ENCODE measurements at regions not wholly inside any gene's neighbourhood (a gene's known extent, or its start where the extent isn't known, plus 50 kb on each side); places are given as distances from the start of the nearest gene placed in this dataset.
A peak's percentile ranks its signal among the peaks of the same experiment; 100 is the strongest.

DNA sequence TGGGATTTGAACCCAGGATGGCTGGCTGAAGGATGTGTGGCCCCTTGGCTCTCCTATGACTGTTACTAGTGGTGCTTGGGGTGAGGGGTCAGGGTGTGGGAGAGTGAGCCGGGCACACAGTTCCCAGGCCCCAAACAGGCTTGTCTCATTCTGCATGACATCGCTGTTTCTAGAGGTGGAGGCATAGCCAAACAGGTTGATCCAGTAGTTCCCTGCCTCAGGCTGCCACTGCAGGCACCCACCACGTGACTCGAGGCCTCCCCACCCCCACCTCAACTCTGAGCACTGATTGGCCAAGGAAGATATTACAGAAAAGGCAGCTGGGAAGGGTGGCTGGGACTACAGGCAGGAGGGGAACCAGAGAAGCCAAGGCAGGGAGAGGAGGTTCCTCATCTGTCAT, 102.6 kb downstream of the NCOR2 start:
- no peak overlapping the region for H3K4me3 ChIP-seq (ENCODE audit: low read length)
- H3K36me3 Mint-ChIP-seq = no peaks in the 10 kb centered on the region
- no peaks in the 10 kb centered on the region for H3K36me3 ChIP-seq (ENCODE audit: control insufficient read depth, insufficient read depth, low read length)
- H3K9me3 ChIP-seq (ENCODE audit: control insufficient read depth, insufficient read depth, low read length) = peaks cover 14% of the 10 kb centered on the region
- peaks cover 0 to 2% of the 10 kb centered on the region in 2 donors for H3K9me3 Mint-ChIP-seq
- no peaks in the 10 kb centered on the region for H3K27me3 Mint-ChIP-seq (ENCODE audit: low read depth in 2 of 2)
- WGBS (ENCODE audit: insufficient coverage) = 98% methylated on average over 4 of the region's 4 CpGs
- peak overlapping the region; percentile 78 for H3K4me3 Mint-ChIP-seq
- H3K27me3 ChIP-seq (ENCODE audit: control insufficient read depth, insufficient read depth, low read length) = no peaks in the 10 kb centered on the region
- peak overlapping the region; percentile 87 to 94 for H3K27ac Mint-ChIP-seq
- intact Hi-C loops (cut with micrococcal nuclease) = loop anchor here (5.0 kb wide), 1 partner anchor 118 kb away; no protein-coding TSS in a partner anchor
- TF ChIP-seq, protein P1, sequence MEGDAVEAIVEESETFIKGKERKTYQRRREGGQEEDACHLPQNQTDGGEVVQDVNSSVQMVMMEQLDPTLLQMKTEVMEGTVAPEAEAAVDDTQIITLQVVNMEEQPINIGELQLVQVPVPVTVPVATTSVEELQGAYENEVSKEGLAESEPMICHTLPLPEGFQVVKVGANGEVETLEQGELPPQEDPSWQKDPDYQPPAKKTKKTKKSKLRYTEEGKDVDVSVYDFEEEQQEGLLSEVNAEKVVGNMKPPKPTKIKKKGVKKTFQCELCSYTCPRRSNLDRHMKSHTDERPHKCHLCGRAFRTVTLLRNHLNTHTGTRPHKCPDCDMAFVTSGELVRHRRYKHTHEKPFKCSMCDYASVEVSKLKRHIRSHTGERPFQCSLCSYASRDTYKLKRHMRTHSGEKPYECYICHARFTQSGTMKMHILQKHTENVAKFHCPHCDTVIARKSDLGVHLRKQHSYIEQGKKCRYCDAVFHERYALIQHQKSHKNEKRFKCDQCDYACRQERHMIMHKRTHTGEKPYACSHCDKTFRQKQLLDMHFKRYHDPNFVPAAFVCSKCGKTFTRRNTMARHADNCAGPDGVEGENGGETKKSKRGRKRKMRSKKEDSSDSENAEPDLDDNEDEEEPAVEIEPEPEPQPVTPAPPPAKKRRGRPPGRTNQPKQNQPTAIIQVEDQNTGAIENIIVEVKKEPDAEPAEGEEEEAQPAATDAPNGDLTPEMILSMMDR (IDR thresholded peaks at IDR 0.05) = no peak
- DNase-seq (no peak), ATAC-seq (no peak)
- H3K4me1 Mint-ChIP-seq = peaks cover 44 to 83% of the 10 kb centered on the region in 2 donors
- peaks cover 38% of the 10 kb centered on the region for H3K4me1 ChIP-seq (ENCODE audit: control insufficient read depth, insufficient read depth, low read length)
- H3K27ac ChIP-seq (ENCODE audit: low read length) = no peak overlapping the region

DNA sequence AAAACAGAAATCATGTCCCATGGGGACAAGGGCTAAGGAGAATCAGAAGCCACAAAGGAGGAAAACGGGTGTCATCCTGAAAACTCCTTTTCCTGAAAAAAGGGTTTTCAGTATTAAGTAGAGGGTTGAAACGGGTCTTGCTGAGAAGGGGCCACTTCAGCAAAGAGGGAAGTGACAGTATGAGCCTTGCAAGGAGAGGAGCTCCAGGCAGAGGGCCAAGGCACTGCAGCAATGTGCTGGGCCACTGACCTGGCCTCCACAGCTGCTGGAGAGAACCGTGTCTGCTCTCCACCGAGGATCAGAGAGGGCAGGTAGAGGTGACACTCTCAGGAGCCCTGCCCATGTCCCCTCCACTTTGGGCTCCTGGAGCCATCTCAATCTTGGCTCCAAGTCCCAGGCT, 103.3 kb downstream of the NCOR2 start:
- Mint-ChIP-seq H3K27ac (peak overlapping the region; percentile 87 to 94), H3K9me3 (peaks cover 0 to 2% of the 10 kb centered on the region in 2 donors), H3K36me3 (no peaks in the 10 kb centered on the region), H3K4me3 (peak overlapping the region; percentile 78), H3K27me3 (ENCODE audit: low read depth in 2 of 2) (no peaks in the 10 kb centered on the region), H3K4me1 (peaks cover 46 to 84% of the 10 kb centered on the region in 2 donors)
- Histone ChIP-seq H3K9me3 (ENCODE audit: control insufficient read depth, insufficient read depth, low read length) (peaks cover 10% of the 10 kb centered on the region), H3K27me3 (ENCODE audit: control insufficient read depth, insufficient read depth, low read length) (no peaks in the 10 kb centered on the region), H3K4me3 (ENCODE audit: low read length) (no peak overlapping the region), H3K27ac (ENCODE audit: low read length) (no peak overlapping the region), H3K36me3 (ENCODE audit: control insufficient read depth, insufficient read depth, low read length) (peaks cover 2% of the 10 kb centered on the region), H3K4me1 (ENCODE audit: control insufficient read depth, insufficient read depth, low read length) (peaks cover 40% of the 10 kb centered on the region)
- WGBS (ENCODE audit: insufficient coverage) = 65% methylated on average over 4 of the region's 4 CpGs
- no peak for DNase-seq
- intact Hi-C loops (cut with micrococcal nuclease) = no loop called here
- ATAC-seq = no peak
- TF ChIP-seq, protein P1 (IDR thresholded peaks at IDR 0.05) = no peak

DNA sequence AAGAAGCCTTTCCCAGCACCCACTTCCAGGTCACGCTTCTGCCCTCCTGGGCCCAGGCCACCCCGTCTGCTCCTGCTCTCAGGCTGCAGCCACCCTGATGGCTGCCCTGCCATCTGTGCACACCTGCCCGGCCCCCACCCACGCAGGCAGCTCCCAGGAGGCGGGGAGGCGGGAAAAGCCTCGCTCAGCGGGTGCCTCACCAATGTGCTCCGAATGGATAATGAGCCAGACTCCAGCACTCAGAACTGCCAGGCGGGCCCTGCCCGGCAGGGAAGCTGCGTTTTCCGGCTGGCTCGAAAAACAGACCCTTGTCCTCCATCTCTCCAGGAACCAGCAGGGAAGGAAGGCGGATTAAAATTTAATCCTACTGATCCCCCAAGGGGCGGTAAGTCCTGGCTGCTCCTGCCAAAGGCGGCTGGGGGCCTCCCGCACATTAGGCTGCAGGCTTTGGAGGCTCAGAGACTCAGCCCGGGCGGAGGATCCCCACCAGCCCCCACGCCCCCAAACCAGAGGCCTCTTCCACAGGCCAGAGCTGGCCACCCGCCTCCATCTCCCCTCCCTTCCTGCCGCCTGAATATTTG, 104.0 kb downstream of the NCOR2 start:
- Histone ChIP-seq H3K9me3 (ENCODE audit: control insufficient read depth, insufficient read depth, low read length) (peaks cover 6% of the 10 kb centered on the region), H3K27ac (ENCODE audit: low read length) (no peak overlapping the region), H3K36me3 (ENCODE audit: control insufficient read depth, insufficient read depth, low read length) (peaks cover 2% of the 10 kb centered on the region), H3K4me3 (ENCODE audit: low read length) (no peak overlapping the region), H3K4me1 (ENCODE audit: control insufficient read depth, insufficient read depth, low read length) (peaks cover 44% of the 10 kb centered on the region), H3K27me3 (ENCODE audit: control insufficient read depth, insufficient read depth, low read length) (no peaks in the 10 kb centered on the region)
- no peaks in the 10 kb centered on the region for H3K27me3 Mint-ChIP-seq (ENCODE audit: low read depth in 2 of 2)
- peaks cover 52 to 86% of the 10 kb centered on the region in 2 donors for H3K4me1 Mint-ChIP-seq
- ATAC-seq (no peak), DNase-seq (no peak)
- peak overlapping the region; percentile 87 to 94 for H3K27ac Mint-ChIP-seq
- no peaks in the 10 kb centered on the region for H3K36me3 Mint-ChIP-seq
- H3K9me3 Mint-ChIP-seq = peaks cover 0 to 2% of the 10 kb centered on the region in 2 donors
- TF ChIP-seq, protein P1 (IDR thresholded peaks at IDR 0.05) = no peak
- 96% methylated on average over 23 of the region's 23 CpGs for WGBS (ENCODE audit: insufficient coverage)
- no peak overlapping the region for H3K4me3 Mint-ChIP-seq
- intact Hi-C loops (cut with micrococcal nuclease) = no loop called here

DNA sequence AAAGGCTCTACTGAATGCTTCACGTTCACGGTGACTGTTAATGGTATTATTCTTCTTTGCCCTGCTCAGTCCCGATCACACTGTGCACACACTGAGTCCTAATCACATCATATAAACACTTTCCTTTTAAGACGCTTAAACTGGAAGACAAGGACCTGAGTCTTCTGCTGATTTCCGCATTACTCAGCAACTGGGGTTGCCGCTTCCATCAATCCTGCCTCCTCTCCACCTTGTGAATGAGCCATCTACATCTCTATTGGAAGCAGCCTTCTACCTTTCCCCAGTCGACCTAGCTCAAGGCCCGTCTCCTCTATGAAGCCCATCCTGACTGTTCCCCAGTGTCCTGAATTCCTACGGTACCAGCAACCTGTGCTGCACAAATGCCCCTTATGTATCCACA, 104.7 kb downstream of the NCOR2 start:
- Mint-ChIP-seq H3K4me1 (peaks cover 58 to 92% of the 10 kb centered on the region in 2 donors), H3K9me3 (peaks cover 0 to 2% of the 10 kb centered on the region in 2 donors), H3K27ac (no peak overlapping the region), H3K36me3 (no peaks in the 10 kb centered on the region), H3K27me3 (ENCODE audit: low read depth in 2 of 2) (no peaks in the 10 kb centered on the region), H3K4me3 (no peak overlapping the region)
- peaks cover 2% of the 10 kb centered on the region for H3K36me3 ChIP-seq (ENCODE audit: control insufficient read depth, insufficient read depth, low read length)
- intact Hi-C loops (cut with micrococcal nuclease) = no loop called here
- H3K4me3 ChIP-seq (ENCODE audit: low read length) = no peak overlapping the region
- H3K9me3 ChIP-seq (ENCODE audit: control insufficient read depth, insufficient read depth, low read length) = peaks cover 6% of the 10 kb centered on the region
- ATAC-seq (no peak), DNase-seq (no peak)
- 96% methylated on average over 9 of the region's 9 CpGs for WGBS (ENCODE audit: insufficient coverage)
- TF ChIP-seq, protein P1 (IDR thresholded peaks at IDR 0.05) = no peak
- H3K27ac ChIP-seq (ENCODE audit: low read length) = no peak overlapping the region
- H3K27me3 ChIP-seq (ENCODE audit: control insufficient read depth, insufficient read depth, low read length) = no peaks in the 10 kb centered on the region
- peaks cover 51% of the 10 kb centered on the region for H3K4me1 ChIP-seq (ENCODE audit: control insufficient read depth, insufficient read depth, low read length)
